ENCODE measurements at regions not wholly inside any gene's neighbourhood (a gene's known extent, or its start where the extent isn't known, plus 50 kb on each side); places are given as distances from the start of the nearest gene placed in this dataset.

DNA sequence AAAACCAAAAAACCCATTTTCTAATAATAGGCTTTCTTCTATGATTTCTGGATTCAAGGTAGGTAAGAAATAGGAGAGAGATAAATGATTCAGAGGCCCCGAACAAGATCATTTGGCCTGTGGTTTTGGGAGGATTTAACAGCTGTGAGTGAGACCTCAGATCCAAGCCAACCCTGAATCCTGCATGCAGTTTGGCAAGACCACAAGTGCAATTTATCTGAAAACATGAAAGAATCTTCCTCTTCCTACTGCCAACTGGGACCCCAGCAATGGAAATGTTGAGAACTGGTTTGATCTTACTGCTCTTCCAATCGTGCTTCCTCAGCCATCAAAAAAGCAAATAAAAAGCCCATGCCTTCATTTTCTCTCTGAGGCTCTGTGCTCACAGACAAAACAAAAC is 519.7 kb upstream of the TBX3 start:
- DNase-seq: no peak
- Mint-ChIP-seq H3K27ac (no peak overlapping the region), H3K27me3 (ENCODE audit: insufficient read depth) (peaks cover 1% of the 10 kb centered on the region; the same call in 1 of the 2 replicates), H3K36me3 (ENCODE audit: low read depth) (no peaks in the 10 kb centered on the region), H3K4me1 (ENCODE audit: low read depth) (peaks cover 32% of the 10 kb centered on the region), H3K9me3 (no peaks in the 10 kb centered on the region), H3K4me3 (no peak overlapping the region)
- TF ChIP-seq, protein P1, sequence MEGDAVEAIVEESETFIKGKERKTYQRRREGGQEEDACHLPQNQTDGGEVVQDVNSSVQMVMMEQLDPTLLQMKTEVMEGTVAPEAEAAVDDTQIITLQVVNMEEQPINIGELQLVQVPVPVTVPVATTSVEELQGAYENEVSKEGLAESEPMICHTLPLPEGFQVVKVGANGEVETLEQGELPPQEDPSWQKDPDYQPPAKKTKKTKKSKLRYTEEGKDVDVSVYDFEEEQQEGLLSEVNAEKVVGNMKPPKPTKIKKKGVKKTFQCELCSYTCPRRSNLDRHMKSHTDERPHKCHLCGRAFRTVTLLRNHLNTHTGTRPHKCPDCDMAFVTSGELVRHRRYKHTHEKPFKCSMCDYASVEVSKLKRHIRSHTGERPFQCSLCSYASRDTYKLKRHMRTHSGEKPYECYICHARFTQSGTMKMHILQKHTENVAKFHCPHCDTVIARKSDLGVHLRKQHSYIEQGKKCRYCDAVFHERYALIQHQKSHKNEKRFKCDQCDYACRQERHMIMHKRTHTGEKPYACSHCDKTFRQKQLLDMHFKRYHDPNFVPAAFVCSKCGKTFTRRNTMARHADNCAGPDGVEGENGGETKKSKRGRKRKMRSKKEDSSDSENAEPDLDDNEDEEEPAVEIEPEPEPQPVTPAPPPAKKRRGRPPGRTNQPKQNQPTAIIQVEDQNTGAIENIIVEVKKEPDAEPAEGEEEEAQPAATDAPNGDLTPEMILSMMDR (IDR thresholded peaks at IDR 0.05): no peak

DNA sequence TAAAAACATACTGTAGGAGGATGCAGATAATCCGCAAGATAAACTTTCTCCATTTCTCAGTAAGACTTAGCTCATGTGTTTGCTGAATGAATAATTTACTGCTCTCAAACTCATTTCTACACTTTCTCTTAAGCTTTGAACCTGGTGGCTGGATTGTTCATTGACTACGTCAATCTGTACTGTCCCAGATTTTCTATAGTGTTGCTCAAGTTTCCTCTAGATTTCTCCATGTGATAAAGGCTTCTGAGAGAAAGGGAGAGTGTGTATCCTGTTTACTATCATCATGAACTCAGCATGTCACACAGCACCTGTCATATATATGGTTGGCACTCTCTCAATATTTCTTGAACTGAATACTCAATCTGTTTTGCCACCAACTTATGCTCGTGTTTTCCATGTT is 518.0 kb upstream of the TBX3 start:
- H3K4me3 Mint-ChIP-seq: no peak overlapping the region
- no peak for DNase-seq
- H3K27me3 Mint-ChIP-seq (ENCODE audit: insufficient read depth): no peaks in the 10 kb centered on the region
- no peaks in the 10 kb centered on the region for H3K9me3 Mint-ChIP-seq
- TF ChIP-seq, protein P1 (IDR thresholded peaks at IDR 0.05): no peak
- peaks cover 32% of the 10 kb centered on the region for H3K4me1 Mint-ChIP-seq (ENCODE audit: low read depth)
- no peaks in the 10 kb centered on the region for H3K36me3 Mint-ChIP-seq (ENCODE audit: low read depth)
- H3K27ac Mint-ChIP-seq: no peak overlapping the region

DNA sequence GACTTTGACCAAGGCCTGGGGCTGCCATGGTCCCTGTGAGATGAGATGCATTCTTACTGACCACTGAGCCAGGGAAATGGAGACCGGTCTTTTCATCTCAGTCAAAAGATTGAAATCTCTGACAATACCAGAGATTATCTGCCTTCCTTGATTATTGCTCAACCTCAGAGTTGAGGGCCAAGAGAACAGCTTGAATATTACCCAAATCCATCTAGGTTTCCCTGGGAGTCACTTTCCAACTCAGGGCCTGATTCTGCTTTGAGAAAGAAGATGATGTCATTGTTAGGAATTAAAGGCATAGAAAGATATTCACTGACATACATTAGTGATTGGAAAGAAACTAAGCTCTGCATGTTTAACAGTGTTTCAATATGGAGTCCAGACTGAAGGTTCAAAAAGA is 515.9 kb upstream of the TBX3 start:
- Mint-ChIP-seq H3K4me1 (ENCODE audit: low read depth) (peaks cover 20% of the 10 kb centered on the region), H3K4me3 (no peak overlapping the region), H3K36me3 (ENCODE audit: low read depth) (no peaks in the 10 kb centered on the region), H3K9me3 (no peaks in the 10 kb centered on the region), H3K27ac (no peak overlapping the region), H3K27me3 (ENCODE audit: insufficient read depth) (no peaks in the 10 kb centered on the region; the same call in 1 of the 2 replicates)
- DNase-seq: peak; percentile 7
- TF ChIP-seq, protein P1 (IDR thresholded peaks at IDR 0.05): no peak

DNA sequence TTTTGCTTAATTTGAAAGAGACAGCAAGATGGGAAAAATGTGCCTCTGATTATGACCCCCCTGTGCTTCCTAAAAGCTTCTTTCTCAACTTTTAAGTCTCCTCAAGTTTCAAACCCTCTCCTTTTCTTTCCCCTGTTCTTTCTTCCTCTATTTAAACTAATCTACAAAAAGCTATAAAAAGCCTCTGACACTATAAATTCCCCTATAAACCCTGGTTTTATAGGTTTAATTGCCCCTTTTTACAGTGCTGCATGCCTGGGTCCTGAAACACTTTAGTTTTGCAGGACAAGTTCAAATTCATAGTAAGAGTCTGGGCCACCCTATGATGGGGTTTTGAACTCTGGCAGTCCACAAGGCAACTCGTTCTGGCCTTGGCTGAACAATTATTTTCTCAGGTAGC is 510.9 kb upstream of the TBX3 start:
- Mint-ChIP-seq H3K27ac (no peak overlapping the region), H3K9me3 (no peaks in the 10 kb centered on the region), H3K4me1 (ENCODE audit: low read depth) (peaks cover 11% of the 10 kb centered on the region), H3K36me3 (ENCODE audit: low read depth) (no peaks in the 10 kb centered on the region), H3K27me3 (ENCODE audit: insufficient read depth) (no peaks in the 10 kb centered on the region; the same call in 1 of the 2 replicates), H3K4me3 (no peak overlapping the region)
- TF ChIP-seq, protein P1 (IDR thresholded peaks at IDR 0.05): no peak
- DNase-seq: no peak

DNA sequence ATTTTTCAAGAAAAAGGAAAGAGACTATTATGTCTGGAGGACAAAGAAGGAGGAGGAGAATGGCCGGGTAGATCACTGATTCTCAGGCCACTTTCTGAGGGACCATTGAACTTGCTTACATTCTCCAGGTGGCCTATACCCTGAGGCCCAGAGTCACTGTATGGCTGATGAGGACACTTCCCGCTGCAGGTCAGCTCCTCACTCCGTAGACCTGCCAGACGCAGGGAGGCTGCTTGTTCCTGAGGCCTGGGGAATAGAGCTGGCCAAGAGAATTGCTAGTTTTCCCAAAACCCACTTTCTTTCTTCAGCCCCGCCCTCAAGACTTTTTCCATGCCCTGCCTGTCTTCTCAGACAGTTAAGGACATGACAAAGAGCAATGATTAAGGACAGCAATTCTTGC is 510.5 kb upstream of the TBX3 start:
- Mint-ChIP-seq H3K9me3 (no peaks in the 10 kb centered on the region), H3K27me3 (ENCODE audit: insufficient read depth) (no peaks in the 10 kb centered on the region; the same call in 1 of the 2 replicates), H3K4me1 (ENCODE audit: low read depth) (peaks cover 11% of the 10 kb centered on the region), H3K27ac (no peak overlapping the region), H3K36me3 (ENCODE audit: low read depth) (no peaks in the 10 kb centered on the region), H3K4me3 (no peak overlapping the region)
- no peak for DNase-seq
- TF ChIP-seq, protein P1 (IDR thresholded peaks at IDR 0.05): no peak

DNA sequence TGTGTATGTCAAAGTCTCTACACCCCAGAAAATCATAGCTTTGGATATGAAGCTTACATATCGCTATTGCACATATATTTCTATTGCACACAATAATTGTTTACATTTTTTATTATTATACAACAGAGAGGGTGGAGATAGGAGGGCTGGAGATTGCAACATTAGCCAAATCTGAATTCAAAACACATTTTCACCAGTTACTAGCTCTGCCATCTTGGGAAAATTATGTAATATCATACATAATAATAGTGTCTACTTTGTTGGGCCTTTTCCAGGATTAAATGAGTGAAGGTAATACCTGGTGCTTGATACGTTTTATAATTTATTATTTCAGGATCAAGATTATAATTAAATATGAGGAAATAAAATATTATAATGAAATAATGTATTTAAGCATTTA is 507.4 kb upstream of the TBX3 start:
- Mint-ChIP-seq H3K4me3 (no peak overlapping the region), H3K4me1 (ENCODE audit: low read depth) (peaks cover 11% of the 10 kb centered on the region), H3K9me3 (no peaks in the 10 kb centered on the region), H3K36me3 (ENCODE audit: low read depth) (no peaks in the 10 kb centered on the region), H3K27ac (no peak overlapping the region), H3K27me3 (ENCODE audit: insufficient read depth) (no peaks in the 10 kb centered on the region)
- TF ChIP-seq, protein P1 (IDR thresholded peaks at IDR 0.05): no peak
- DNase-seq: no peak
